OCI-LY1 (cell line): ENCODE measurements at regions not wholly inside any gene's neighbourhood (a gene's known extent, or its start where the extent isn't known, plus 50 kb on each side); places are given as distances from the start of the nearest gene placed in this dataset.

Source experiments
- EZH2 ChIP-seq: fragments of 200-600 bp; sonication (generic), shearing (Covaris generic); IDR thresholded peaks from 2 replicates; pipeline ENCODE4 v1.8.0; 2017; ENCODE audit warnings: borderline replicate concordance, mixed run types, mild to moderate bottlenecking, antibody characterized with exemption, low read length, moderate library complexity, mixed read lengths
- TF ChIP-seq, protein P1 (sequence below): fragments of 200-600 bp; sonication (generic), shearing (Covaris generic); IDR thresholded peaks from 2 replicates; pipeline ENCODE4 v1.5.1; 2017; ENCODE audit warnings: mild to moderate bottlenecking, antibody characterized with exemption, low read length, moderate library complexity, mixed read lengths

- TF ChIP-seq, protein P1, sequence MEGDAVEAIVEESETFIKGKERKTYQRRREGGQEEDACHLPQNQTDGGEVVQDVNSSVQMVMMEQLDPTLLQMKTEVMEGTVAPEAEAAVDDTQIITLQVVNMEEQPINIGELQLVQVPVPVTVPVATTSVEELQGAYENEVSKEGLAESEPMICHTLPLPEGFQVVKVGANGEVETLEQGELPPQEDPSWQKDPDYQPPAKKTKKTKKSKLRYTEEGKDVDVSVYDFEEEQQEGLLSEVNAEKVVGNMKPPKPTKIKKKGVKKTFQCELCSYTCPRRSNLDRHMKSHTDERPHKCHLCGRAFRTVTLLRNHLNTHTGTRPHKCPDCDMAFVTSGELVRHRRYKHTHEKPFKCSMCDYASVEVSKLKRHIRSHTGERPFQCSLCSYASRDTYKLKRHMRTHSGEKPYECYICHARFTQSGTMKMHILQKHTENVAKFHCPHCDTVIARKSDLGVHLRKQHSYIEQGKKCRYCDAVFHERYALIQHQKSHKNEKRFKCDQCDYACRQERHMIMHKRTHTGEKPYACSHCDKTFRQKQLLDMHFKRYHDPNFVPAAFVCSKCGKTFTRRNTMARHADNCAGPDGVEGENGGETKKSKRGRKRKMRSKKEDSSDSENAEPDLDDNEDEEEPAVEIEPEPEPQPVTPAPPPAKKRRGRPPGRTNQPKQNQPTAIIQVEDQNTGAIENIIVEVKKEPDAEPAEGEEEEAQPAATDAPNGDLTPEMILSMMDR: no peak
- TF ChIP-seq EZH2: no peak
These were observed 641.0 kb upstream of the PITX2 start for GRCh38 chr4:111263836-111264235.
